IMR-90 (cell line): ENCODE measurements at regions not wholly inside any gene's neighbourhood (a gene's known extent, or its start where the extent isn't known, plus 50 kb on each side); places are given as distances from the start of the nearest gene placed in this dataset.
"Not testable (repeated sequence)": the region's sequence is repeated elsewhere in the genome, so short reads cannot be mapped to it uniquely, and the experiment has no call there.

Source experiments
- ATAC-seq: fragments of 200-7000 bp; cut with Tn5 transposase; 2 replicates; pipeline ENCODE4 v1.9.1; 2020; ENCODE audit warnings: low read depth, mild to moderate bottlenecking, moderate library complexity
- BruUV-seq: library from RNA; stranded (reverse); fragments of 400-500 nt; replicated peaks from 2 replicates; lab custom pipeline; 2021; lab: Mats Ljungman, UMichigan
- CTCF ChIA-PET: fragments of 300-600 bp; formaldehyde crosslinking; extraction: SDS; loops from one replicate; lab custom pipeline; 2021; ENCODE audit warnings: antibody characterized with exemption; lab: Yijun Ruan, JAX
- POLR2A ChIA-PET: fragments of 300-600 bp; sonication (Branson Sonifier 250); formaldehyde crosslinking; loops from one replicate; lab custom pipeline; 2022; ENCODE audit warnings: antibody characterized with exemption; ENCODE audit not compliant: unreplicated experiment; lab: Charles Lee
- DNase-seq: peaks from one replicate; pipeline ENCODE4 v3.0.0; 2013
- H2AFZ ChIP-seq: replicated peaks from 2 replicates; pipeline ENCODE3; 2013; ENCODE audit warnings: low read length, mild to moderate bottlenecking; ENCODE audit not compliant: poor library complexity
- H2AK5ac ChIP-seq: 2 replicates; pipeline ENCODE4 v1.6.1; 2013; ENCODE audit warnings: low read depth, low read length, inconsistent platforms
- H2AK9ac ChIP-seq: replicated peaks from 2 replicates; pipeline ENCODE3; 2013; ENCODE audit warnings: mild to moderate bottlenecking, low read depth, low read length, moderate library complexity; ENCODE audit not compliant: poor library complexity
- H2BK120ac ChIP-seq: 2 replicates; pipeline ENCODE4 v1.6.1; 2013; ENCODE audit warnings: low read depth, low read length, inconsistent platforms
- H2BK15ac ChIP-seq: 3 replicates; pipeline ENCODE4 v1.6.1; 2013; ENCODE audit warnings: low read depth, low read length, inconsistent platforms
- H2BK20ac ChIP-seq: 2 replicates; pipeline ENCODE4 v1.6.1; 2013; ENCODE audit warnings: low read depth, mild to moderate bottlenecking, inconsistent platforms, low read length, moderate library complexity
- H2BK5ac ChIP-seq: 2 replicates; pipeline ENCODE4 v1.6.1; 2013; ENCODE audit warnings: mild to moderate bottlenecking, low read depth, low read length, inconsistent platforms; ENCODE audit not compliant: poor library complexity, severe bottlenecking
- H3K14ac ChIP-seq: replicated peaks from 2 replicates; pipeline ENCODE4 v1.6.1; 2013; ENCODE audit warnings: low read depth, low read length, inconsistent platforms
- H3K18ac ChIP-seq: 2 replicates; pipeline ENCODE4 v1.6.1; 2013; ENCODE audit warnings: low read depth, low read length, control low read depth
- H3K23ac ChIP-seq: 2 replicates; pipeline ENCODE4 v1.6.1; 2013; ENCODE audit warnings: low read depth, low read length, inconsistent platforms
- H3K27ac ChIP-seq: 2 replicates; pipeline ENCODE4 v1.5.1; 2013; ENCODE audit warnings: mild to moderate bottlenecking, control low read depth, low read length; ENCODE audit not compliant: insufficient read depth
- H3K27me3 ChIP-seq: 2 replicates; pipeline ENCODE4 v1.6.1; 2013; ENCODE audit warnings: low read length; ENCODE audit not compliant: control insufficient read depth, insufficient read depth
- H3K36me3 ChIP-seq: 2 replicates; pipeline ENCODE4 v1.6.1; 2013; ENCODE audit warnings: low read length, mixed read lengths; ENCODE audit not compliant: control insufficient read depth, insufficient read depth
- H3K4ac ChIP-seq: 2 replicates; pipeline ENCODE4 v1.6.1; 2013; ENCODE audit warnings: low read depth, low read length, inconsistent platforms
- H3K4me1 ChIP-seq: 2 replicates; pipeline ENCODE4 v1.6.1; 2013; ENCODE audit warnings: low read length, mixed read lengths; ENCODE audit not compliant: control insufficient read depth, insufficient read depth
- H3K4me2 ChIP-seq: 2 replicates; pipeline ENCODE4 v1.6.1; 2013; ENCODE audit warnings: low read depth, mild to moderate bottlenecking, control low read depth, low read length, moderate library complexity
- H3K4me3 ChIP-seq: 2 replicates; pipeline ENCODE4 v1.5.1; 2013; ENCODE audit warnings: low read depth, mild to moderate bottlenecking, control low read depth, low read length, moderate library complexity; ENCODE audit not compliant: insufficient read depth
- H3K56ac ChIP-seq: 2 replicates; pipeline ENCODE4 v1.6.1; 2013; ENCODE audit warnings: low read length, inconsistent platforms; ENCODE audit not compliant: insufficient read depth; ENCODE audit errors: extremely low read depth
- H3K79me1 ChIP-seq, 2 experiments: 2 replicates each; pipeline ENCODE4 v1.6.1; 2013; ENCODE audit warnings: low read length in 2 of 2, inconsistent platforms in 1 of 2, low read depth in 1 of 2
- H3K9ac ChIP-seq: 2 replicates; pipeline ENCODE4 v1.6.1; 2013; ENCODE audit warnings: low read depth, low read length, control low read depth
- H3K9me1 ChIP-seq: 2 replicates; pipeline ENCODE4 v1.6.1; 2013; ENCODE audit warnings: low read length, inconsistent platforms; ENCODE audit not compliant: insufficient read depth
- H3K9me3 ChIP-seq: 2 replicates; pipeline ENCODE4 v1.6.1; 2013; ENCODE audit warnings: low read length; ENCODE audit not compliant: control insufficient read depth, insufficient read depth
- H4K20me1 ChIP-seq: 2 replicates; pipeline ENCODE4 v1.6.1; 2013; ENCODE audit warnings: low read length, inconsistent platforms; ENCODE audit not compliant: insufficient read depth
- H4K5ac ChIP-seq: 2 replicates; pipeline ENCODE4 v1.6.1; 2013; ENCODE audit warnings: mild to moderate bottlenecking, low read depth, low read length, control low read depth
- H4K8ac ChIP-seq, 2 experiments: 2 replicates each; pipeline ENCODE4 v1.6.1; 2013; ENCODE audit warnings: low read depth in 2 of 2, low read length in 2 of 2, control low read depth in 1 of 2, inconsistent platforms in 1 of 2
- H4K91ac ChIP-seq: 2 replicates; pipeline ENCODE4 v1.6.1; 2013; ENCODE audit warnings: low read depth, low read length, inconsistent platforms; ENCODE audit not compliant: insufficient read depth
- WGBS, 2 experiments: methylation state at CpG; one replicate each; pipeline versions ENCODE4 v1.1.5 to v1.1.7; 2013; ENCODE audit warnings: missing lambda C conversion rate in 2 of 2; ENCODE audit not compliant: insufficient read length in 1 of 2; ENCODE audit errors: extremely low coverage in 2 of 2; 5-methylcytosine and 5-hydroxymethylcytosine counted together
- dilution Hi-C: fragments of 300-500 bp; cut with HindIII; formaldehyde crosslinking; loops from one replicate; pipeline ENCODE4 v1.14.3; 2018; ENCODE audit warnings: low sequenced_read_pairs; ENCODE audit not compliant: unreplicated experiment
- in situ Hi-C: fragments of 300-500 bp; cut with MboI; formaldehyde crosslinking; loops from 3 replicates; pipeline ENCODE4 v1.14.3; 2019; ENCODE audit warnings: low sequenced_read_pairs, inconsistent platforms, mixed read lengths
- intact Hi-C: fragments of 100-400 bp; cut with micrococcal nuclease; formaldehyde crosslinking; loops from 2 replicates; pipeline ENCODE4 v1.10.0; 2022

DNA sequence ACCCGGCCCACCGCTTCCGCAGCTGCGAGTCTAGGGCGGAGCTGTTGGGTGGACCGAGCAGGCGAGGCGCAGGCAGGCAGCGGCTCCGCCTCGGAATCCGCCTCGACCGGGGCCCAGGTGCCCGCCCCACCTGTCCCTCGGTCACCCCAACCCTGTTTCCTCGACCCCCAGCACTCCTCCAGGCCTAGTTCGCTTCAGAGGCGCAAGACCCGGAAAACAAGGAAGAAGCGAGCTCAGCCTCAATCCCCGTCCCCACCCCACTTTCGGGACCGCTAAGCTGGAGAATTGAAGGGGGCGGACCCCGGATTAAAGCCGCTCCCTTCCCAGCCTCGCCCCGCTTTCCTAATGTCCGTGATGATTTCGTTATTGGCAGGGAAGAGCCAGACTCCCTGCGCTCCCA, 131.3 kb downstream of the POTEH start:
- H2AK9ac ChIP-seq, dilution Hi-C loops, H3K27me3 ChIP-seq, H2BK20ac ChIP-seq, H3K4me1 ChIP-seq, H2BK120ac ChIP-seq, intact Hi-C loops, H3K9me3 ChIP-seq, H3K79me1 ChIP-seq, in situ Hi-C loops, H4K8ac ChIP-seq, H3K56ac ChIP-seq, H2AK5ac ChIP-seq, H3K9ac ChIP-seq, H3K14ac ChIP-seq, H4K20me1 ChIP-seq, H3K4ac ChIP-seq, H3K36me3 ChIP-seq, H3K27ac ChIP-seq, H3K18ac ChIP-seq, H3K4me2 ChIP-seq, H2BK5ac ChIP-seq, POLR2A ChIA-PET, H4K91ac ChIP-seq, H3K9me1 ChIP-seq, H2AFZ ChIP-seq, BruUV-seq, H2BK15ac ChIP-seq, DNase-seq, ATAC-seq, H3K23ac ChIP-seq, H4K5ac ChIP-seq, CTCF ChIA-PET, H3K4me3 ChIP-seq: not testable (repeated sequence)
- WGBS, 2 experiments = no CpG with 5 or more reads among the region's 32 CpGs

GRCh38 chr22:15822001-15822400, 132.2 kb downstream of the POTEH start:
- intact Hi-C loops, H3K4me2 ChIP-seq, DNase-seq, H2BK15ac ChIP-seq, H4K8ac ChIP-seq, H2AFZ ChIP-seq, H2BK5ac ChIP-seq, H3K79me1 ChIP-seq, dilution Hi-C loops, H3K27ac ChIP-seq, H2BK20ac ChIP-seq, H3K14ac ChIP-seq, H3K4me3 ChIP-seq, H3K56ac ChIP-seq, BruUV-seq, CTCF ChIA-PET, H4K91ac ChIP-seq, ATAC-seq, in situ Hi-C loops, H3K9me1 ChIP-seq, H3K23ac ChIP-seq, H3K18ac ChIP-seq, H3K27me3 ChIP-seq, H2AK5ac ChIP-seq, H3K9ac ChIP-seq, H3K4ac ChIP-seq, H2BK120ac ChIP-seq, H4K5ac ChIP-seq, H3K9me3 ChIP-seq, H4K20me1 ChIP-seq, H3K4me1 ChIP-seq, POLR2A ChIA-PET, H3K36me3 ChIP-seq, H2AK9ac ChIP-seq: not testable (repeated sequence)
- WGBS, 2 experiments = no CpG with 5 or more reads among the region's 22 CpGs
